ENCODE measurements at regions not wholly inside any gene's neighbourhood (a gene's known extent, or its start where the extent isn't known, plus 50 kb on each side); places are given as distances from the start of the nearest gene placed in this dataset.

GRCh38 chr12:126355346-126355745 is 1290.1 kb downstream of the AACS start:
- TF ChIP-seq MAX (IDR thresholded peaks at IDR 0.05): no peak
- TF ChIP-seq NFIC (IDR thresholded peaks at IDR 0.05): no peak
- no peak for TF ChIP-seq RAD21 (IDR thresholded peaks at IDR 0.05; ENCODE audit: low read depth)
- no peak for TF ChIP-seq EGR1 (IDR thresholded peaks at IDR 0.05)
